DMS79 treated with DMSO at 0.1 percent for 48 hours (cell line): ENCODE measurements at regions not wholly inside any gene's neighbourhood (a gene's known extent, or its start where the extent isn't known, plus 50 kb on each side); places are given as distances from the start of the nearest gene placed in this dataset.

Experiments used
- DNase-seq: peaks from one replicate; lab custom pipeline; 2025; lab: John Stamatoyannopoulos, UW

GRCh38 chr14:85437148-85437547 is 92.8 kb upstream of the FLRT2 start:
- no peak for DNase-seq

- no peak for DNase-seq
These were observed 91.9 kb upstream of the FLRT2 start for GRCh38 chr14:85438001-85438400.

DNA sequence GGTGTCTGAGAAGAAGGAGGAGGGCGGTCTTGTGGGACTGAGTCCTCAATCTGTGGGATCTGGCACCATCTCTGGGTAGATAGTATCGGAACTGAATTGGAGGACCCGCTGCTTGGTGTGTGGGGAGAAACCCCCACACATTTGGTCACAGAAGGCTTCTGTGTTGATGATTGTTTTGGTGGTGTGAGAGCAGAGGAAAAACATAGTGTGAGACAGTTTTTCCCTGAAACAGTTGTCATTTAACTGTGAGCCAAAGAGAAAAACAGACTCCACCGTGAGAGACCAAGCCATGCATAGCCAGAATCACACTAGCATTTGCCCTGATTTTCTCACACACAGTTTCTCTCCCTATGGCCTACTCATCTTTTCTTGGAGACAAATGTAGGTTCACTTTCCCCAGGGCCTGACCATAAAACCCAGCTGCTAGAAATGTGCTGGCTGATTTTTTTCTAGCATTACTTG is 91.4 kb upstream of the FLRT2 start:
- no peak for DNase-seq

DNA sequence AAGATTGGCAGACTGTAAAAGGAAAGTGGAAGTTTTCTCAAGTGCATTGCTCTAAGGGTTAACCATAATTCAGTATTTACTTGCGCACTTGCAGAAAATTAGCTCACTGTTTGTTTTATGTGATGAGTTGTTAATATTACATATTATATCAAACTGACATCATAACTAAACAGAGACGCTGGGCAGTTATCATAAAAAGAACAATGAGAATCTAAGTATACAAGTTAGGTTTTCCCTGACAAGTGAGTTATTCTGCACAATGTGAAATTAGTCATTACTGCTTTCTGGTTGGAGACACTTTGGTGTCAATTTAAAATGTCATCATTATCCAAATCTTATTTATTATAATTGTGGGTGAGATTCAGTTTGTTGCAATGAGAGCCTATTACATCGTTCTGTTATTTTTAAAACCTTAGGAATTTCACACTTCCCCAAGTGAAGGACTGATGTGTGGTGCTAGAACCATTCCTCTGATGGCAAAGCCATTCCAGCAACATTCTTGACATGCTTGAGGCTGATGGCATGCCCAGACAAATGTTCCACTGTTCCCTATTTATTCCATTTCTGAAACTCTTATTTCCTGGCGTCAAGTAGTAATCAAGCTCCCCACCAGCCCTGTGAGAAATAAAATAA is 90.1 kb upstream of the FLRT2 start:
- DNase-seq, result no peak

- DNase-seq, result no peak
These were observed 87.9 kb upstream of the FLRT2 start for GRCh38 chr14:85441909-85442643.

DNA sequence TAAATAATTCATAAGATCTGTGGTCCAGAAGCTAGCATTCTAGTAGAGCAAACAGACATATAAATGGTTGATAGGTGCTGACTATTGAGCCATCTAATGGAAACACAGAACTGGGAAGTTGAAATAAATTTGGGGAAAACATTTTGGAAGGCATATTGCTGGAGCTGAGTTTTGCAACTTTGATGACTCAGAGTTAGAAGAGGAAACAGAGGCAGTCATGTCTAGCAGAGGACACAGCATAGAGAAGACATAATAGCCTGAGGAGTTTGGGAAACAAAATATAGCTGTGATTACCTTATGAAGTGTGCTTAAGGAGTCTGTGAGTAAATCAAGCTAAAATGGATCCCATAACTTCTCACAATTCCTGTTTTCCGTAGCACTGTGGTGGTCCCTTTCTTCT is 86.9 kb upstream of the FLRT2 start:
- no peak for DNase-seq

DNA sequence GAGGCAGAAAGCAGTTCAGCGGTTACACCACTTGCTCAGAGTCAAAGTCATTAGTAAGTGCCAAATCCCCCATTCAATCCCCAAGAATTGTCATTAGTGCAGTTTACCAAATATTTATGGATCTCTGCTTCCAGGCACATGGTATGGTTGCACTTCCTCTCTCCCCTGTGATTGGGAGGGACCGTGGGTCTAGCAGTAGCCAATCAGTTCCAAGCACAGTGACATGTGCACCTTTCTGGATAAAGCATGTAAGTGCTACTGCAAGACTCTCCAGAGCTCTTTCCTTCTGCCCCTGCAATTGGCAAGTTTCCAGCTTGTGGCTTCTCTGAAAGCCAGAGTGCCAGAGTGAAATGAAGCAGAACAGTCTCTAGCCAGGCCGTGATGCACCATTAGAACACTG is 85.3 kb upstream of the FLRT2 start:
- peak; percentile 99 for DNase-seq

DNA sequence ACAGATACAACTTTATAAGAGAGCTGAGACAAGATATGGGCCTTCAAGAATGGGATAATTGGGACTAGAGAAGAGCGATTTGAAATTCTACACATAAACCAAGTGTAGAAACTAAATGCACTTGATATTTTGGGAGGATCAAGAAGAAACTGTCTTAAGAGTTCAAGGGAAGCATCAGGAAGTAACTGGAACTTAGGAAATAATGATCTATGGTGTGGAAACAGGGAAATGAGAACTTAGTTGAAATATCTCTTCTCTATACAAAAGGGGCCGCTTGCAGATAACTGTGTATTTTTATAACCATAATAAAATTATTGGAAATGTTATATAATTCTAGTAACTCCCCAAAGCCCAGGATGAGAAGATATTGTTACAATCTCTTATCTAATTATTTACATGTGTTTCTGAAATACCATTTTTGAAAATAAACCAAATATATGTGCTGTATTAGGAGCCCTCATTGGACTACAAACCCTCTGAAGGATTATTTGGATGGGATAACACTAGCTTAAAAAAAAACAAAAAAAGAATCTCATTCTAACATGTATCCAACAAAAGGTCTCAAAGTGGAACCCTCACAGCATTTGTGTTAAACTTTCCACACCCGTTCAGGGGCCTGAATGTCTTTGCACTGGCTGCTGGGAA is 84.7 kb upstream of the FLRT2 start:
- DNase-seq, result no peak

GRCh38 chr14:85447883-85448282 is 82.1 kb upstream of the FLRT2 start:
- no peak for DNase-seq

GRCh38 chr14:85451421-85451820 is 78.5 kb upstream of the FLRT2 start:
- no peak for DNase-seq

GRCh38 chr14:85453401-85454225 is 76.3 kb upstream of the FLRT2 start:
- DNase-seq, result no peak

DNA sequence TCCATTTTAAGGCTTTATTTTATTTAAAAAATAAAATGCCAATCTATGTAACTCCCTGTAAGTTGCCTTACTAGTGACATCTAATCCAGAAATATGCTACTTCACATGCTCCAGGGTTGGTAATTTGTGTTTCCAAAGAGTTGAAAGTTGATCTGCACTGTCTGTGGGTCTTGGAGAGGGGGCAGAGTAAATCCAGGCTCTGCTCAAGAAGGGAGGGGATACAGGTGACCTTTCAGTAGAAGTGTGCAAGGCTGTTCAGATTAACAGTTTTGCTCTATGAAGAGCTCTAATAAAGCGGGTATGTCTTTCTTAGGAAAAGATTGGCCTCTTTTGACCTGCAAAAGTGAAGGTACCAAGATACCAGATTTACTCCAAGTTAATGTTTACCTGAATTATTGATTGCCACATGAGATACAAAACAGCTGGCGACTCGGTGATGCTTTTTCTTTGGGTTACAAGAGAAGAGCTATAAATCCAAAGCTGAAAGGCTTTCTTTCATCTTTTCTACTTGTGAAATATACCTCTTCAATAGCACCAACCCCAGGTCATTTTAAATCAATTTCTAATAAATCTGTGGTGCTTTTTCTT is 75.6 kb upstream of the FLRT2 start:
- DNase-seq, result no peak

GRCh38 chr14:85459361-85460000 is 70.5 kb upstream of the FLRT2 start:
- no peak for DNase-seq

- no peak for DNase-seq
These were observed 68.4 kb upstream of the FLRT2 start for GRCh38 chr14:85461432-85462133.

DNA sequence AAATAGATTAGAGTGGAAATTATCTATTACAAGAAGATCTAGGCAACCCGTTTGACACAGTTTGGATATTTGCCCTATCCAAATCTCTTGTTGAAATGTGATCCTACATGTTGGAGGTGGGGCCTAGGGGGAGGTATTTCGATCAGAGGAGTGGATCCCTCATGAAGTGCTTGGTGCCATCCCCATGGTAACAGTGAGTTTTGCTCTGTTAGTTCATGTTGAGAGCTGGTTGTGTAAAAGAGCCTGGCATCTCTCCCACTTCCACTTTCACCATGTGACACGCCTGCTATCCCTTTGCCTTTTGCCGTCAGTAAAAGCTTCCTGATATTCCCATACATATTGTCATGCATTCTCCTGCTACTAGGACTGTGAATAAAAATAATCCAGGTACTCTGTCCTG is 66.4 kb upstream of the FLRT2 start:
- peak; percentile 47 for DNase-seq

GRCh38 chr14:85464135-85464895 is 65.6 kb upstream of the FLRT2 start:
- DNase-seq, result no peak

- no peak for DNase-seq
These were observed 63.3 kb upstream of the FLRT2 start for GRCh38 chr14:85466678-85467077.

GRCh38 chr14:85468816-85469215 is 61.1 kb upstream of the FLRT2 start:
- no peak for DNase-seq

DNA sequence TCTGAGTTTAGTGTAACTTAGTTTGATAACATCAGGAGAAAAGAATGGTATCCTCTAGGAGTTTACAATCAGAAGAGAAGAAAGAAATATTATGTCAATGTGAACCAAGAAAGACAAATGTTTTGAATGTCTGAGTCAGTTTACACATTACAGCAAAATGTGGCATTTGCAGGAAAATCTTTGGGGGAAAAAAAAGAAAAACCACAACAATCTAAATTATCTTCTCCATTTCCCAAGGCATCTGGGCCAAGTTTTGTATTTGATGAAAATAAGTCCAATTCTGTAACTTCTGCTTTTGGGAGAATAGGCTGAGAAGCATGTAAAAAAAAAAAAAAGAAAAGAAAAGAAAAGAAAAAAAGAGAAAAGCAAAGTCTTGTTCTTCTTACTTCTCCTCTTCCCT is 58.8 kb upstream of the FLRT2 start:
- no peak for DNase-seq

DNA sequence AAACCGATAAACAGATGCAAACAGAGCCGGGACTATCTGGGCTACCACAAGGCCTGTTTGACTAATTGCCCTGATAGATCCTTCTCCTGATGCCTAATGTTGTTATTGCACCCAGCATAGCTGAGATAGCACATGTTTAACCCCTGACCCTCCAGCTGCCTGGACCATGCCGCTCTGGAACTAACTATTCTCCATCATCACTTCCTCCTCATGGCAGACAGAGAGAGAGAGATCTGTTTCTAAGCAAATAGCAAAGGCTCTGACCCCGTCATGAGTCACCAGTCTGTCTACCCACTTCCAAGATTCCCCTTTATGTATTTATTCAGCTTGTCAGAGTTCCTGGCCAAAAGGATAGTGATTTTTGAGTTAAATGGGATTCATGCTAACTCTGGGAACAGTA is 58.2 kb upstream of the FLRT2 start:
- DNase-seq, result no peak
